Stomach (tissue), 4 donors: ENCODE measurements at regions not wholly inside any gene's neighbourhood (a gene's known extent, or its start where the extent isn't known, plus 50 kb on each side); places are given as distances from the start of the nearest gene placed in this dataset.

Experiments used
- CTCF ChIP-seq, 7 experiments: fragments of 450-650 bp in 4 of 7; fragments of 200-600 bp in 3 of 7; sonication (generic) in 3 of 7; IDR thresholded peaks; one replicate each; pipeline ENCODE4 v1.5.1; 2016 to 2019; ENCODE audit warnings: antibody characterized with exemption in 7 of 7, control low read depth in 2 of 7, mild to moderate bottlenecking in 1 of 7
- EP300 ChIP-seq: sonication (generic); formaldehyde crosslinking; IDR thresholded peaks from one replicate; pipeline ENCODE4 v1.6.1; 2017; ENCODE audit warnings: antibody characterized with exemption
- POLR2AphosphoS5 ChIP-seq, 3 donors: sonication (generic); formaldehyde crosslinking; IDR thresholded peaks; one replicate each; pipeline ENCODE4 v1.6.1; 2016; ENCODE audit warnings: antibody characterized with exemption in 3 of 3

DNA sequence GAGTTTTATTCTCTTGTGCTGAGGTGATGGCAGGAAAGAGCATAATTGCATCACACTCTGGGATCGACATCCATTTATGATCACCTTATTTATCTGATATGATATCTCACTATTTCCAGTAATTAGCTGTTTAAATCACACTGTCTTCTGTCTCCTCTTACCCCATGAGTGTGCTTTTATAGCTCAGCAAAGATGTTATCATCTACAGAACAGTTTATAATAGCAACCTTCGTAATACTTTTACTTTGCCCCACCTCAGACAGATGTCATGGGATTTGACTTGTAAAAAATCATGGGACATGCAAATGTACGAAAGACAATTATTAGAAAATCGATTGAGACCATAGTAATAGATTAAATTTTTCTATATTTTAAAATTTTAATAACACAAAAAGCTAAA lies 1122.3 kb upstream of the PCDH10 start:
- TF ChIP-seq CTCF (IDR thresholded peaks at IDR 0.05) (no peak), POLR2AphosphoS5 (IDR thresholded peaks at IDR 0.05) (no peak), EP300 (no peak)
